HG03039 (cell line): ENCODE measurements at regions not wholly inside any gene's neighbourhood (a gene's known extent, or its start where the extent isn't known, plus 50 kb on each side); places are given as distances from the start of the nearest gene placed in this dataset.
"Not testable (repeated sequence)": the region's sequence is repeated elsewhere in the genome, so short reads cannot be mapped to it uniquely, and the experiment has no call there.

Experiments
- ATAC-seq: cut with Tn5 transposase; IDR thresholded peaks from one replicate; pipeline ENCODE4 v1.9.1; 2021; ENCODE audit warnings: mild to moderate bottlenecking, moderate library complexity; ENCODE audit not compliant: unreplicated experiment

DNA sequence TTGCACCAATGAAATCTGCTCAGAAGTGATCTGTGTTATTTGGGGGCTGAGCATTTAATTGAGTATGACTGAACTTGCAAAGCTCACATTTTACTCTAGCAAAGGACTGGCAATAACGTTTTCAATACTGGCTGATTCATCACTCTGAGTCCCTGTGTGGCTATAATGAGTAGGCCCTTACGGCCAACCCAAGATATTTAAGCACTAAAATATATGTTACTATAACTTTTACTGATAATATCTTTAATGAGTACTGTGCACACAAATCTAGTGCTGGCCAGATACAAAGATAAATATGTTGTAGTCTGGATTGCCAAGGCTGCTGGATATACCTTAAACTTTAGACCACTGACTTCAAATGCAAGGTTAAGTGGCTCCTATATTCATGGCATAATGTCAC is 436.4 kb upstream of the KCNMB2 start:
- ATAC-seq: no peak

DNA sequence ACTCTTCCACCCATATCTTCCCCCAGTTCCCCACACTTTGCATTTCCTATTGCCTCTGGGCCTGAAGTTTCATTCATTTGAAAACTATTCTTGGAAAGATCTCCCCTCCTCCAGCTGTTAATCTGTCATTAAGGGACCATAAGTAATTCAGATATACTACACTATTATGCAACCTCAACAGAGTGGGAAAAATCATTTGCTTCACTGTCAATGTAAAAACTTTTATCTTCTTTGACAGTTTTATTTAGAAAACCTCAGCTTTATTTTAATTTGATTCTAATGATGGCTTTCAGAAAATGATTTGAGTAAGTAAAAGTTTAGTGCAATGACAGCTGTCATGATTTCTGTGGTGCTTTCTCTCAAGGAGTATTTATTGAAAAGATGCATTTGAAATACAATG is 435.3 kb upstream of the KCNMB2 start:
- ATAC-seq: no peak

DNA sequence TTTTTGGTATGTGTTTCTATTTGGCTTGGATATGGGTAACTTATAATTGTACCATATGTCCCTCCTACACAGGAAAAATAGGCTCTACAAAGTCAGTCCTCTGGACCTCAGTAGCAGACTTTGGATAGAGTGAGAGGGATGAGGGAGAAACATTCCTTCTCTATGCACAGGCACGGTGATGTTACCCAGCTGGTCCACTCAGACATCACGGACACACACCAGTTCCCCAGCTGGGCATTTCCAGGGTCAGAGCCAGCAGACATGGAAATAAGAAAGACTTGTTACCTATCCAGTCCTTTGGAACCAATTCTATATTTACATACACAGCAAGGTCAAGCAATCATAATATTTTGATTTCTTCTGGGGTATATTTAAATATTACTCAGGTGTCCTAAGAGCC is 433.1 kb upstream of the KCNMB2 start:
- no peak for ATAC-seq

DNA sequence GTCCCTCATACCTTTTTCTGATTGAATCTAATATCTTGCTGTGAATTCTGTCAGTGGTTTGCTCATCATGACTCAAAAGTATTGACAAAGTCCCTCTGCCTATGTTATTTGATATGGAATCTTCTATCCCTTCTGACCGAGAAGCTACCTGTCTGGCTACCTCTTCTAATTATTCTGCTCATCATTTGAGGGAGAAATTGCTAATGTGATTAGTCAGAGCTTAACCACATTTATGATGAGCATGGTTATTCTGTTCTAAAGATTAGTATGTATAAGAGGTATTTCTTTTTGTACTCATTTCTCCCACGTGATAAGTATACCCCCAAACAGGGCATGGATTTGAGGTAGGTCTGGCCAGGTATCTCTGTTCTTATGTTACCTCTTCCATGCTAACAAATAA is 428.4 kb upstream of the KCNMB2 start:
- ATAC-seq: no peak

DNA sequence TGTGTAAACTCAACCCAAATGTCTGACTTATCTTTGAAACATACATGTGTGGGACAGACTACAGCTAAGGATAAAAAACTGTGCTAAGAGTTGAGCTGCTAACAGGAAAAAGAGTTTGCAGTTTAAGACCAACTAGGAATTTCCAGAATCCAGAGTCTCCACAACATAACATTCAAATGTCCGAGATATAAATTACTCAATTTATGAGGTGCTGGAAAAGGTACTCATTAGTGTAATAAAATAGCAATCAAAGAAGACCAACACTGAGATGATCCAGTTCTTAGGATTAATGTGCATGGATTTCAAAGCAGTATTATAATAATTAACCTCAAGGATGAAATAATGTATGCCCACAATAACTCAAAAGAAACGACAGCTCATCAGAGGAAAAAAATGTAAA is 426.5 kb upstream of the KCNMB2 start:
- ATAC-seq: no peak

DNA sequence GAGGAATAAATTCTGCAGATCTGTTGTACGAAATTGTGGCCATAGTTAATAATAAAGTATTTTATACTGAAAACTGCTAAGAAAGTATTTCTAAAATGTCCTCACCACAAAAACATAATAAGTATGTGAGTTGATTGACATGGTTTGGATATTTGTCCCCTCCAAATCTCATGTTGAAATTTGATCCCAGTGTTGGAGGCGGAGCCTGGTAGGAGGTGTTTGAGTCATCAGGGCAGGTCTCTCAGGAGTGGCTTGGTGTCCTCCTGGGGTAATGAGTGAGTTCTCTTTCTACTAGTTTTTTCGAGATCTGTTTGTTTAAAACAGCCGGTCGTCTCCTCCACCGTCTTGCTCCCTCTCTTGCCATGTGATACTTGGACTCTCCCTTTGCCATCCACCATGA is 424.1 kb upstream of the KCNMB2 start:
- no peak for ATAC-seq

DNA sequence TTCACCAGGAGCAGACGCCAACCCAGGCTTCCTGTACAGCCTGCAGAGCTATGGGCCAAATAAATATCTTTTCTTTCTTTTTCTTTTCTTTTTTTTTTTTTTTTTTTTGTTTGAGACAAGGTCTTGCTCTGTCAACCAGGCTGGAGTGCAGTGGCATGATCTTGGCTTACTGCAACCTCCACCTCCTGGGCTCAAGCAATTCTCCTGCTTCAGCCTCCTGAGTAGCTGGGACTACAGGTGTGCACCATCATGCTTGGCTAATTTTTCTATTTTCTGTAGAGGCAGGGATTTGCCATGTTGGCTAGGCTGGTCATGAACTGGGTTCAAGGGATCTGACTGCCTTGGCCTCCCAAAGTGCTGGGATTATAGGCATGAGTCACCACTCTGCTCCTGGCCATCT is 423.7 kb upstream of the KCNMB2 start:
- ATAC-seq: not testable (repeated sequence)

DNA sequence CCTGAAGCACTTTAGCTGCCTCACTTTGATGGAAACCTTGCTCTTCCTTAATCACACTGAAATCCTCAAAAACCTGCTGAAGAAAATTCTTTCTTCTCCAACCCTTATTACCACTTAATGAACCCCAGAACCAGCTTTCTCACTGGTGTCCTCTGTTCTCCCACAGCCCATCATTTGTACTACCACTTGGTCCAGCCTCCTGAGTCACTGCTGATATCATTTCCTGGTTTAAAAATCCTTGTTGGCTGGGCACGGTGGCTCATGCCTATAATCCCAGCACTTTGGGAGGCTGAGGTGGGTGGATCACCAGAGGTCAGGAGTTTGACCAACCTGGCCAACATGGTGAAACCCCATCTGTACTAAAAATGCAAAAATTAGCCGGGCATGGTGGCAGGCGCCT is 418.6 kb upstream of the KCNMB2 start:
- ATAC-seq: no peak

DNA sequence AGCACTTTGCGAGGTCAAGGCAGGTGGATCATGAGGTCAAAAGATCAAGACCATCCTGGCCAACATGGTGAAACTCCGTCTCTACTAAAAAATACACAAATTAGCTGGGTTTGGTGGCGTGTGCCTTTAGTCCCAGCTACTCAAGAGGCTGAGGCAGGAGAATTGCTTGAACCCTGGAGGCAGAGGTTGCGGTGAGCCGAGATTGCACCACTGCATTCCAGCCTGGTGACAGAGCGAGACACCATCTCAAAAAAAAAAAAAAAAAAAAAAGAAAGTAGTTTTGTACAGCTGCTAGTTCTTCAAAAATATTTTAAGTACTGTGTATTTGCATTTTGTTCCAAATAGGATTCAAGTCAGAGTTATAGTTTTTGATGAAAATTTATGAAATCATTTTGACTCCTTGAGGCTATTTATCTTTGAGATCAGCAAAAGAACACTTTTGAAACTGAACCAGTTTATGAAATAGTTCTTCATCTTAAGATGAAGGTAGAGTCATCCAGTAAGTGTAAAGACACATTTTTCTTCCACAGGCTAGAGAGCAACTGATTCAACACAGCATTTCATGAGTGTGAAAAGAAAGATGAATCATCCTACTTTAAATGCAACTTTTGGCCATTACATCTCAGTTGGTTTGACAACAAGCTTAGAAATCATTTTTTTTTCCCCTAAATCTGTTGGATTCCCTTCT is 416.5 kb upstream of the KCNMB2 start:
- not testable (repeated sequence) for ATAC-seq

DNA sequence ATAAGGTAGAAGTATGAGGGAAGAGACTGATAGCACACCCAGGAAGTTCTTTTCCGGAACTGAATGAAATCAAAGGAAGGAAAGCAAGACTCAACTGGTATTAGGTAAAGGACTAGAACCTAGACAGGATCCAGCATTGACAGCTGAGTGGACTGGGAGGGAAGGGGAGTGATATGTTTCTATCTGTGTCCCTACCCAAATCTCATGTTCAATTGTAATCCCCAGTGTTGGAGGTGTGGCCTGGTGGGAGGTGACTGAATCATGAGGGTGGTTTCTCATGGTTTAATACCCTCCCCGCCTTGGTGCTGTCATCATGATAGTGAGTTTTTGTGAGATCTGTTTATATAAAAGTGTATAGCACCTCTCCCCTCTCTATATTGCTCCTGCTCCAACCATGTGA is 415.9 kb upstream of the KCNMB2 start:
- no peak for ATAC-seq

DNA sequence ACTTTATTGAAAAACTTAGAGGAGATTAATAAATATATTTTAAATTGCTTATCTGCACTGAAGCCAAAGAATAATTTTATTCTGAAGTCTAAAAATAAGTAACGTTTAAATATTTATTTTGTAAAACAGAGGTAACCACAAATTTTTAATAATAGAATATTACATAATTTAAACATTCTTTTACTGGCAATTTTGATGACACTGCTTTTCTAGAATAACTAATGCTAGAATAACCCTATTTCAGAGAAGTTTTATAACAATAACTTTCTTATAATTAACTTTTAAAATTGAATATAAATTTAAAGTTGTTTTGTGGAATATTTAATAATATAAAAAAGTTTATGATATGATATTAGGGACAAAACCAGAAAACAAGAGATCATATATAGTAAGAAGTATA is 409.6 kb upstream of the KCNMB2 start:
- ATAC-seq: no peak

DNA sequence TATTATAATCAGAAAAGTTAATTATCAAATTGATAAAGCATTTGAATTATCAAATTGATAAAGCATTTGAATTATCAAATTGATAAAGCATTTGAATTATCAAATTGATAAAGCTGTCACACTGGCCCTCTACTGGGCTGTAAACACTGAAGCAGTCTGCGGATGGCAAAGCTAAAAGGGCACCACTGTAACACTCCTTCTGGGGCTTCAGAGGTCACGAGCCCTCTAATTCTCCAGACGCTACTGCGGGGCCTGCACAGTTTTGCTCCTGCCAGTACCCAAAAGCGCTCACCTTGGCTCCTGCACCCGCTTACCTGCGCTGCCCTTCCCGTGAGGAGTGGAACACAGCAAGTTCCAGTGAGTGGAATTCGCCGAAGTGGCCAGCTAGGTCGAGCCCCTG is 409.0 kb upstream of the KCNMB2 start:
- no peak for ATAC-seq

DNA sequence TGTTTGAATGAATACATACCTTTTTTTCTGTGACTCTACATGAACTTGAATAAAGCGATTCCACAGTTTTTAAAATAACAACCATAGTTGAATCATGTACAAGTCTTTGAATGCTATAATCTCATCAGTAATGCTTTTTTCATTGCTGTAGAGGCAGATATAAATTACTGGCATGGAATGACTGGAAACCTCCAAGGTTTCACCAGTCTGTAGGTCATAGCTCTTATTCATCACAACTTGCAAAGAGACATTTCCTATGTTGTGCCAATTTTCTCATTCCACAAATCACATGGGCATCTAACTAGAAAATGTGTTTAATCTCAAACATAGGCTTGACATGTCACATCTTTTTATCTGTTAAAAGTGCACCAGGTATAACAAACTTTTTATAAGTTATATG is 407.1 kb upstream of the KCNMB2 start:
- ATAC-seq: no peak

DNA sequence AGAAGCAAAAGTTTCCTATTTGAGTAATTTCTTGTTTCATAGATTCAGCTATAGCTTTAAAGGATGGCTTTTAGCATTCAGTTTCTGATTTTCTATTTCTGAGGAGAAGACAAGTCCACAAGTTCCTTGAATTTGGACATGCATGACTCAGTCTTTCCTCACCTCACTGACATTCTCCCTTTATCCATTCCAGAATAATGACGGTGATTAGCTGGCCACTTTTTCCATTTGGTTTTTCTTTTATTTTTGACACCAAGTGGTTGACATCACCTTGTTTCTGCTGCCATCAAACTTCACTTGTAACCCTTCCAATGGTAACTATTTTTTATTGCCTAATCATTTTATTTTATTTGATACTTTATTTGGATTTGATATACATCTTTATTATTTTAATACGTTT is 404.4 kb upstream of the KCNMB2 start:
- ATAC-seq: no peak

DNA sequence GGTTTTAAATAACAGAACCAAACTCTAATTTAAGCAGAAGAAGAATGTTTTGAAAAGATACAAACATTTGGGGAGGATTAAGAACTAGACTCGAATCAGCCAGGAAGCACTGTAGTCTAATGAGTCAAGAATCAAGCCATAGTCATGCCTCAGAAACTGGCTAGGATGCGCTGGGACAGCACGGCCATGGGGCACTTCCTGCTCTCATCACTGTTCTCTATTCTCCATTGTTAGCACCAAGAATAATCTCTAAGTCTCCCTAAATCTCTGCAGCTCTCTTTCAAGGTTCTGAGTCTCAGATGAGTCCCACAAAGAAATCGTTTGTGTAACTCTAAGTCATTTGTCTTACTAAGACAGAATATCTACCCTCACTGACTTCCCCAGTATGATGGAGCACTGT is 399.0 kb upstream of the KCNMB2 start:
- ATAC-seq: no peak

DNA sequence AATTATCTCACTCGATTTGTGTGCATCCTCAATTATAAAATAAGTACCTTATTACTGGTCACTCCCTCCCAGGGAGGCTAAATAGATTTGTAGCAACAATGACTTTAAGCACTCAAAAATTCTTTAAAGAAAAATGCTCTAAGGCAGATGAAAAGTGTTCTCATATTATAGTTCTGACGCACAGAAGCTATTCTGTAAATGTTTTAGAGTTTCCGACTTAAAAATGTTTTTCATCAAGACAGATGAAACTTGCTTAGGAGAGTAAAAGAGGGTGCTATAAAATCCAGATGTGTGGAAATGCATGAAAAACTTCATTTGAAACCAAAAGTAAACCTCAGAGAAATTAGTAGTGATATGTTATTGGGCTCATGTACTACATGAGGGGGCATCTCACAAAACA is 398.4 kb upstream of the KCNMB2 start:
- no peak for ATAC-seq

DNA sequence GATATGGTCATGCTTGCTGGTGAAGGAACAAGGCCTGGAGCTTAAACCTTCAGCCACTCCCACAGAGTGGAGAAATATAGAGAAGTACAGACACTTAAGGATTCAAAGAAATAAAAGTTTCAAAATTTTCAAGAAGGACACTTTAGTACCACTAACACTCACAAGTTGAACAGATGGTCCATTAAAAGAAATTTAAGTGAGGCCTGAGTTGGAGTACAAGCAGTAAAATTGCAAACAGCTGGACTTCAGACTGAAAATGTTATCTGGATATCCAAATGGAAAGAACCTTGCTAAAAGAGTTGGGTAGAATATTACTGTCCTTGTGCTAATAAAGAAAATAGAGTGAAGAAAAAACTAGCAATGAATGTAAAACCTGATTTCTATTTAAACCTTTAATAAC is 397.1 kb upstream of the KCNMB2 start:
- ATAC-seq: no peak

DNA sequence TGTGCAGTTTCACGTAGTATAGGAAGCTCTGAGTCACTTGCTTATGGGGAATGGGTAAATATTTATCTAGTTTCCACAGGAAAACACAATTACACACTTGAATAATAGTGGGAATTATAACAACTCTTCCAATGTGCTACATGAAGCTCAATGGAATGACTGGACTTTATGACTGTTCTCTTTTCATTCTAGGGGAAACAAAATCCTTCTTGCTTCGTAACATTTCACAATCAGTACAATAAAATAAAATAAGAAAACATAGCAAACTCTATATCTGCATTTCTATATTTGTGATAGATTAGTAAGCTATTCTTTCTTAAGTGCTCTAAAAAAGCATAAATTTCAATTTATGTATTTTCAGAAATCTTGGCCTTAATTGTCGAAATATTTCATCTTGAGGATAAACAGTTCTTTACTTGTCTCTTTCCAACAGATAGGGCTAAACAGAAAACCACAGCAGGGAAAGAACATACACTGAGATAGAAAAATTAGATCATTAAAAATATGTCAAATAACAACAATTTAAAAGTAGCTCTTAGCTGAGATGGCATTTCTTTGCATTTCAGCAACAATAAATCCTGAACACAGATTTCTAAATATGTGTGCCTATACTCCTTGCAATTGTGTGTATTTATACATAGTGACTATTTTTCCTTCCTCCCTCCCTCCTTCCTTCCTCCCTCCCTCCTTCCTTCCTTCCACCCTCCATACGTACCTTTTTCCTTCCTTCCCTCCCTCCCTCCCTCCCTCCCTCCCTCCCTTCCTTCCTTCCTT is 395.5 kb upstream of the KCNMB2 start:
- no peak for ATAC-seq

DNA sequence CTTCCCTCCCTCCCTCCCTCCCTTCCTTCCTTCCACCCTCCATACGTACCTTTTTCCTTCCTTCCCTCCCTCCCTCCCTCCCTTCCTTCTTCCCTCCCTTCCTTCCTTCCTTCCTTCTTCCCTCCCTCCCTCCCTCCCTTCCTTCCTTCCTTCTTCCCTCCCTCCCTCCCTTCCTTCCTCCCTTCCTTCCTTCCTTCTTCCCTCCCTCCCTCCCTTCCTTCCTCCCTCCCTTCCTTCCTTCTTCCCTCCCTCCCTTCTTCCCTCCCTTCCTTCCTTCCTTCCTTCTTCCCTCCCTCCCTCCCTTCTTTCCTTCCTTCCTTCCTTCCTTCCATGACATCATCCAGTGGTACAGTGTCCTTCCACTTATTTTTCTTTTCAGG is 394.9 kb upstream of the KCNMB2 start:
- not testable (repeated sequence) for ATAC-seq

DNA sequence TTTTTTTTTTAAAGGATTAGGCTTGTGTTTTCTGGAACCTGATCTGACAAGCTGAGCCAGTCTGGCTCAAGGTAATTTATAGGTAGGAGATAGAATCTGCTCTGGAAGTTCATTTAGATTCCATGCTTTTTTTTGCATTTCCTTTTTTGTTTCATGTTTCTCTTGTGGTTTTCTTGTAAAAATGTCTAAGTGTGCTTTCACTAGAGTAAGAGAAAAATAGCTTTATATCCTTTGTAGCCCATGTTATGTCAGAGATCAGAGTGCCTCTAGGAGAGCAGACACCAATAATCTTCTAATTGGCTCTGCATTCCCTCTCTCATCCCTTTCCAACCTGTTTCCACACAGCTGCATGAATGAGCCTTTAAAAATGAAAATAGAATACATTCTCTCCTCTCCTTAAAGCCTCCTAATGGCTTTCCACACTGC is 389.8 kb upstream of the KCNMB2 start:
- ATAC-seq: no peak

DNA sequence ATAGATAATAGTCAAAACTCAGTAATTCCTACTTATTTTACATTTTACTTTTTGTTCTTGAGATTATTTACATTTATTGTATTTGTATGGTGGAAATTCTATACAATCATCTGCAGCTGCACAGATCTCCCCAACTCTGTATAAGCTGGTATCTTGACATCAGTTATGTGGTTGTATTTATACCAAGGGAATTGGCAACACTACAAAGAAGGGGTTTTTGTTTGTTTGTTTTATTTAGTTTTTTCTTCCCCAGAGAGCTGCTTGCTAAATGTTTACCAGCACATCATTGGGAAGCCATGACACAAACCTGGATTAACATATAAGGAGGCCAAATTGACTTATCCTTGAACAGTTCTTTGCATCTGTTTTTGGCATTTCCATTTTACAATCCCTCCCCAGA is 389.2 kb upstream of the KCNMB2 start:
- ATAC-seq: no peak

DNA sequence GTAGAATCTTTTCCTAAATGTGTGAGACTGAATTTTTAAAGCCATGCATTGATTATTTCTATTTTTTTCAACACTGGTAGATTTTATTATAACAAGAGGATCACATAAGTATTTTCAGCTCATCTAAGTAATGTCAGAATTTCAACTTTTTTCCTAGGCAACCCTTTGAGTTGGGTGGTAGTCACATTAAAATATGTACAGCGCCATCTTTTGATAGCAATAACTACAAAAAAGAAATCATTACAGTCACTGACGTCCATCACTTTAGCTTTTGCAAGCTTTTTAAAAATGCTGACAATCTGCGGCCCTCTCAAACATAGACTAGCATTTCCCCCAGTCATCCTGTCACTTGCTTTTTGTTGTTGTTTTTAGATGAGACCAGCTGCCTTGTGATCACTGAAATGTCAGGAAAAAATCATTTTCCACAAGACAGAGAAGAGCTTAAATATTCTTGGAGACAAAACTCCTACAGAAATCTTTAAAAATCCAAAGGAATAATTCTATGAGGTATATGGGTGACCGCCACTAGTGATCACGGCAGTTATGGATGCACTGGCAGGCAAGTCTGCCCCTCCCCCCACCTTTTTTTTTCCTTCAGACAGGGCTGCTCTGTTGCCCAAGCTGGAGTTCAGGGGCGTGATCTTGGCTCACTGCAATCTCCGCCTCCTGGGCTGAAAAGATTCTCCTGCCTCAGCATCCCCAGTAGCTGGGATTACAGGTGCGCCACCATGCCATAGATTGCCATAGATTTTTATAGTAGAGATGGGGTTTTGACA is 384.0 kb upstream of the KCNMB2 start:
- no peak for ATAC-seq
